ENCODE measurements at regions not wholly inside any gene's neighbourhood (a gene's known extent, or its start where the extent isn't known, plus 50 kb on each side); places are given as distances from the start of the nearest gene placed in this dataset.

- Histone ChIP-seq H3K79me2 (ENCODE audit: control insufficient read depth in 1 of 2, insufficient read depth in 2 of 2, low read length in 2 of 2) (no peaks in the 10 kb centered on the region), H2BK15ac (ENCODE audit: low read length) (no peak overlapping the region), H3K4ac (replicated peaks; ENCODE audit: insufficient read length, low read depth, low read length) (no peak overlapping the region), H2BK12ac (ENCODE audit: low read depth, low read length) (no peak overlapping the region), H3K79me1 (ENCODE audit: low read depth, low read length) (no peaks in the 10 kb centered on the region), H2BK20ac (ENCODE audit: low read length) (no peak overlapping the region), H3K23ac (ENCODE audit: insufficient read length) (no peak overlapping the region), H3K18ac (ENCODE audit: extremely low read depth, low read length) (no peak overlapping the region), H3K4me2 (ENCODE audit: insufficient read depth in 1 of 2, low read depth in 2 of 2, low read length in 2 of 2) (no peak overlapping the region), H4K20me1 (replicated peaks in 1 of 2; ENCODE audit: control insufficient read depth in 1 of 2, insufficient read depth in 2 of 2, low read length in 2 of 2) (no peaks in the 10 kb centered on the region), H2AK5ac (ENCODE audit: low read depth, low read length) (no peak overlapping the region), H3K56ac (replicated peaks; ENCODE audit: insufficient read length, low read depth, low read length) (no peak overlapping the region), H3K4me3 (ENCODE audit: extremely low read depth in 1 of 4, insufficient read depth in 2 of 4, low read depth in 3 of 4, low read length in 4 of 4) (no peak overlapping the region), H2BK120ac (replicated peaks; ENCODE audit: low read depth, low read length) (no peak overlapping the region), H3K27me3 (replicated peaks in 1 of 4; ENCODE audit: control insufficient read depth in 3 of 4, extremely low read depth in 1 of 4, insufficient read depth in 3 of 4, low read length in 3 of 4) (peaks cover 0 to 2% (median 0%) of the 10 kb centered on the region in 4 experiments; a peak in 1 of 7 replicates), H3K4me1 (replicated peaks in 1 of 4; ENCODE audit: control insufficient read depth in 3 of 4, insufficient read depth in 4 of 4, low read length in 3 of 4) (peaks cover 0 to 12% (median 4%) of the 10 kb centered on the region in 4 experiments; a peak in 2 of 7 replicates), H4K91ac (replicated peaks; ENCODE audit: insufficient read length, low read length) (no peak overlapping the region), H3K27ac (ENCODE audit: low read depth, low read length) (no peak overlapping the region), H3K23me2 (ENCODE audit: low read depth, low read length) (no peaks in the 10 kb centered on the region), H4K5ac (ENCODE audit: insufficient read length, low read depth, low read length) (no peak overlapping the region), H4K8ac (ENCODE audit: extremely low read depth, insufficient read depth, low read length) (no peak overlapping the region), H3K9ac (replicated peaks in 1 of 4; ENCODE audit: extremely low read depth in 1 of 4, low read depth in 3 of 4, low read length in 3 of 4) (no peak overlapping the region), H3K9me3 (ENCODE audit: insufficient read depth in 2 of 2, low read depth in 1 of 2, low read length in 1 of 2) (0 out of 4 replicates have a peak, but pooled peaks cover 0 to 2% of the 10 kb centered on the region in 2 experiments), H2AFZ (ENCODE audit: low read length) (no peak overlapping the region), H3K14ac (ENCODE audit: insufficient read length) (no peak overlapping the region), H3K36me3 (ENCODE audit: control insufficient read depth in 2 of 4, insufficient read depth in 4 of 4, low read length in 3 of 4) (no peaks in the 10 kb centered on the region), H2BK5ac (ENCODE audit: low read depth, low read length) (no peak overlapping the region)
- POLR2A ChIA-PET (ENCODE audit: partially characterized antibody), result interaction anchor here (0.7 kb wide), 1 partner anchor 53 kb away, joined by 3 read pairs; no protein-coding TSS in a partner anchor
- FAIRE-seq, result no peak
- CTCF ChIA-PET (ENCODE audit: partially characterized antibody), result no interaction called here
- no peak for DNase-seq (ENCODE audit: low read depth in 1 of 2, low spot score in 2 of 2)
- TF ChIP-seq CBX5 (IDR thresholded peaks at IDR 0.05; ENCODE audit: low read depth, low read length) (no peak), TBP (IDR thresholded peaks at IDR 0.05; ENCODE audit: low read depth, low read length) (no peak)
Measured at GRCh38 chr3:102682741-102683140, 247.9 kb downstream of the ZPLD1 start.
